ENCODE measurements at regions not wholly inside any gene's neighbourhood (a gene's known extent, or its start where the extent isn't known, plus 50 kb on each side); places are given as distances from the start of the nearest gene placed in this dataset.

DNA sequence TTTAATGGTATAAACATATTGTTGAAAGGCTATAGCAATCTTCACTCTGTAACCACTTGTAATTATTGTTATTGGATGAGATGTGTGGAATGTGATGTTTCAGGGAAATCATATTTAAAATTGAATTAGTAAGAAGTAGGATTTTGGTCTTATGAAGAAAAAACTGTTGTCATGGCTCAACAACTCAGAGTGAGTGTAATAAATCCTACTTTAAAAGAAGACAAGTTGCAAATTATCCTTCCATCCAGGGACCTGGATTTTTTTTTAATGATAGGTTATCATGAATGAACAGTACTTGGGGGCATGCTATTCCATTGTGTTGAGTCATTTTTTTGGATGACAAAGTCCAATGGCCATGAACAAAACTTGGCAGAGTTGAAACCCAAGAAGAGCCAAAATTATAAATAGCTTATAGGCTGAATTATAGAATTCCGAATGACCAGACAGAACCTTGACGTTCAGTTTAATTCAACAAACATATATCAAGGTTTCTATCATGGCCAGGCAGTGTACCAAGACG is 625.5 kb upstream of the ZNF717 start:
- H3K27me3 ChIP-seq (ENCODE audit: control insufficient read depth, insufficient read depth, low read length) = no peaks in the 10 kb centered on the region
- CTCF ChIA-PET = no interaction called here
- H3K27ac ChIP-seq (ENCODE audit: low read depth, low read length) = no peak overlapping the region
- POLR2A ChIA-PET = no interaction called here
- no peak for DNase-seq (ENCODE audit: low read depth, low spot score)
- no peak for TF ChIP-seq CTCF (IDR thresholded peaks at IDR 0.05; ENCODE audit: low read depth, low read length)
- H3K4me3 ChIP-seq (ENCODE audit: low read depth, low read length) = no peak overlapping the region
- H3K9me3 ChIP-seq (ENCODE audit: control insufficient read depth, insufficient read depth, low read length) = peaks cover 3% of the 10 kb centered on the region; the same call in 1 of the 2 replicates

GRCh38 chr3:76415384-76415783 is 624.5 kb upstream of the ROBO2 start:
- H3K9me3 ChIP-seq (ENCODE audit: control insufficient read depth, insufficient read depth, low read length) = peaks cover 3% of the 10 kb centered on the region; the same call in 1 of the 2 replicates
- TF ChIP-seq CTCF (IDR thresholded peaks at IDR 0.05; ENCODE audit: low read depth, low read length) = no peak
- H3K27me3 ChIP-seq (ENCODE audit: control insufficient read depth, insufficient read depth, low read length) = no peaks in the 10 kb centered on the region
- DNase-seq (ENCODE audit: low read depth, low spot score) = no peak
- no peak overlapping the region for H3K4me3 ChIP-seq (ENCODE audit: low read depth, low read length)
- POLR2A ChIA-PET = no interaction called here
- H3K27ac ChIP-seq (ENCODE audit: low read depth, low read length) = no peak overlapping the region
- CTCF ChIA-PET = no interaction called here

- no peak for DNase-seq (ENCODE audit: low read depth, low spot score)
- no peaks in the 10 kb centered on the region for H3K27me3 ChIP-seq (ENCODE audit: control insufficient read depth, insufficient read depth, low read length)
- ChIA-PET POLR2A (no interaction called here), CTCF (interaction anchor here (1.0 kb wide), 1 partner anchor 156 kb away, joined by 3 read pairs; no protein-coding TSS in a partner anchor)
- H3K27ac ChIP-seq (ENCODE audit: low read depth, low read length) = no peak overlapping the region
- no peak overlapping the region for H3K4me3 ChIP-seq (ENCODE audit: low read depth, low read length)
- TF ChIP-seq CTCF (IDR thresholded peaks at IDR 0.05; ENCODE audit: low read depth, low read length) = no peak
- H3K9me3 ChIP-seq (ENCODE audit: control insufficient read depth, insufficient read depth, low read length) = no peaks in the 10 kb centered on the region
These were observed 610.2 kb upstream of the ROBO2 start for GRCh38 chr3:76429581-76430177.

DNA sequence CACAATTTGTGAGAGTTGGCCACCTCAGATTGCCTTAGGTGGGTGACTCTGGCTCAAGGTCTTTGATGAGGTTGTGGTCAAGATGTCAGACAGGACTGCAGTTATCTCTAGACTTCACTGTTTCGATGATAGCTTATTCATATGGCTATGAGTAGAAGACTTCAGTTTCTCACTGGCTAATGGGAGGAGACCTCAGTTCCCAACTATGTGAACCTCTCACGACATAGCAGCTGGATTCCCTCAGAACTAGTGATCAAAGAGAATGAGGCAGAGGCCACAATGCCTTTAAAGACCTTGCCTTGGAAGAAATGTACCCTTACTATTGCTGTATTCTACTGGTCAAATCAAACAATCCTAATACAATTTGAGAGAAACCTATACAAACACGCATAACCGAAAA is 607.5 kb upstream of the ROBO2 start:
- TF ChIP-seq CTCF (IDR thresholded peaks at IDR 0.05; ENCODE audit: low read depth, low read length) = no peak
- Histone ChIP-seq H3K27ac (ENCODE audit: low read depth, low read length) (no peak overlapping the region), H3K9me3 (ENCODE audit: control insufficient read depth, insufficient read depth, low read length) (no peaks in the 10 kb centered on the region), H3K4me3 (ENCODE audit: low read depth, low read length) (no peak overlapping the region), H3K27me3 (ENCODE audit: control insufficient read depth, insufficient read depth, low read length) (no peaks in the 10 kb centered on the region)
- ChIA-PET POLR2A (no interaction called here), CTCF (no interaction called here)
- DNase-seq (ENCODE audit: low read depth, low spot score) = no peak

- Histone ChIP-seq H3K27me3 (ENCODE audit: control insufficient read depth, insufficient read depth, low read length) (no peaks in the 10 kb centered on the region), H3K9me3 (ENCODE audit: control insufficient read depth, insufficient read depth, low read length) (no peaks in the 10 kb centered on the region), H3K4me3 (ENCODE audit: low read depth, low read length) (no peak overlapping the region), H3K27ac (ENCODE audit: low read depth, low read length) (no peak overlapping the region)
- no peak for DNase-seq (ENCODE audit: low read depth, low spot score)
- no peak for TF ChIP-seq CTCF (IDR thresholded peaks at IDR 0.05; ENCODE audit: low read depth, low read length)
- ChIA-PET POLR2A (interaction anchor here (0.6 to 1.1 kb wide), 3 partner anchors 52 to 128 kb away, joined by 4 to 5 read pairs (median 4); no protein-coding TSS in a partner anchor), CTCF (interaction anchor here (0.6 to 1.2 kb wide), 2 partner anchors 133 to 149 kb away, joined by 3 to 4 read pairs; no protein-coding TSS in a partner anchor)
These were observed 603.0 kb upstream of the ROBO2 start for GRCh38 chr3:76436894-76437293.
